Epithelial cell of proximal tubule (primary cell): ENCODE measurements at regions not wholly inside any gene's neighbourhood (a gene's known extent, or its start where the extent isn't known, plus 50 kb on each side); places are given as distances from the start of the nearest gene placed in this dataset.

Source experiments
- DNase-seq: peaks from one replicate; pipeline ENCODE4 v3.0.0-alpha.2; 2011; ENCODE audit warnings: low read depth
- H3K4me3 ChIP-seq: 2 replicates; pipeline ENCODE4 v1.5.1; 2011; ENCODE audit warnings: low read depth, mild to moderate bottlenecking, low read length
- CTCF ChIP-seq: conservative IDR thresholded peaks from 2 replicates; pipeline ENCODE4 v1.5.1; 2012; ENCODE audit warnings: low read depth, mild to moderate bottlenecking, low read length

- no peak for DNase-seq
- H3K4me3 ChIP-seq: no peak overlapping the region
These were observed 425.3 kb downstream of the MBD2 start for GRCh38 chr18:53799134-53799533.

GRCh38 chr18:53798516-53798915 is 426.0 kb downstream of the MBD2 start:
- no peak overlapping the region for H3K4me3 ChIP-seq
- no peak for TF ChIP-seq CTCF
- no peak for DNase-seq

More at GRCh38 chr18:53799134-53799533, 425.3 kb downstream of the MBD2 start:
- no peak for TF ChIP-seq CTCF

- no peak overlapping the region for H3K4me3 ChIP-seq
- DNase-seq: no peak
- TF ChIP-seq CTCF: no peak
These were observed 426.4 kb downstream of the MBD2 start for GRCh38 chr18:53797998-53798495.

- DNase-seq: peak; percentile 56
- no peak overlapping the region for H3K4me3 ChIP-seq
- TF ChIP-seq CTCF: no peak
These were observed 428.3 kb downstream of the MBD2 start for GRCh38 chr18:53796040-53796729.

- no peak for DNase-seq
- no peak for TF ChIP-seq CTCF
- H3K4me3 ChIP-seq: no peak overlapping the region
These were observed 428.9 kb downstream of the MBD2 start for GRCh38 chr18:53795610-53796009.

- TF ChIP-seq CTCF: no peak
- no peak for DNase-seq
- no peak overlapping the region for H3K4me3 ChIP-seq
These were observed 429.4 kb downstream of the MBD2 start for GRCh38 chr18:53795061-53795460.

GRCh38 chr18:53792762-53793161 is 431.7 kb downstream of the MBD2 start:
- TF ChIP-seq CTCF: no peak
- DNase-seq: no peak
- no peak overlapping the region for H3K4me3 ChIP-seq
